ENCODE measurements at regions not wholly inside any gene's neighbourhood (a gene's known extent, or its start where the extent isn't known, plus 50 kb on each side); places are given as distances from the start of the nearest gene placed in this dataset.

DNA sequence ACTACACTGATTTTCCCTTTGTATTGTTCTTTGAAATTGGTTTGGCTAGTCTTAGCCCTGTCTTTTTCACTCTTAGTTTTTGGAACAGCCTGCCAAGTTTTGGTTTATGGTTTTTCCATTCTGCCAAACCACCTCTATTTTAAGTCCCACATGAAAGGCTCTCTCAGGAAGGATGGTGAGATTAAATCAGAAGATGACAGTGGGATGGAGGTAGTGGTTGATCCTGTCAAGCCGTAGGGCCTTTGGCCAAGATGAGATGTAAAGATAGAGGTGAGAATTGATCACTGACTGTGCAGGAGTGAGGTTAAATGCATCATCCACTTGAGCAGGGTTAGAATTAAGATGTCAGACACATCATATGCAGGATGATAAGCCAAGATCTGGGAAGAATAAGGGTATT lies 948.5 kb downstream of the SLC4A3 start:
- Histone ChIP-seq H3K4me3 (ENCODE audit: low read depth, low read length) (no peak overlapping the region), H3K9me3 (ENCODE audit: control insufficient read depth, insufficient read depth, low read depth, low read length) (no peaks in the 10 kb centered on the region), H3K36me3 (ENCODE audit: control insufficient read depth in 2 of 2, insufficient read depth in 1 of 2, low read length in 2 of 2) (no peaks in the 10 kb centered on the region), H3K4me1 (ENCODE audit: control insufficient read depth, insufficient read depth, low read length) (no peaks in the 10 kb centered on the region), H3K27ac (ENCODE audit: extremely low read depth, low read depth, low read length) (no peak overlapping the region)
- CTCF ChIA-PET: no interaction called here
- POLR2A ChIA-PET: no interaction called here
- TF ChIP-seq ZBTB20 (tag by site-specific recombination; IDR thresholded peaks at IDR 0.05) (no peak), HOXC10 (CRISPR knock-in tag; IDR thresholded peaks at IDR 0.05) (no peak), ZFP41 (tag by site-specific recombination; IDR thresholded peaks at IDR 0.05; ENCODE audit: borderline replicate concordance) (no peak), ZNF561 (tag by site-specific recombination; IDR thresholded peaks at IDR 0.05; ENCODE audit: borderline replicate concordance) (no peak), ZNF654 (tag by site-specific recombination; IDR thresholded peaks at IDR 0.05; ENCODE audit: low read depth) (no peak), ZBTB48 (tag by site-specific recombination; IDR thresholded peaks at IDR 0.05) (no peak), SCRT1 (tag by site-specific recombination; IDR thresholded peaks at IDR 0.05; ENCODE audit: borderline replicate concordance) (no peak), ZFP3 (tag by site-specific recombination; IDR thresholded peaks at IDR 0.05; ENCODE audit: low read depth) (no peak), TRIM28 (IDR thresholded peaks at IDR 0.05; ENCODE audit: borderline replicate concordance, low read length) (no peak), ZNF350 (tag by site-specific recombination; IDR thresholded peaks at IDR 0.05) (no peak), ZNF777 (tag by site-specific recombination; IDR thresholded peaks at IDR 0.05; ENCODE audit: borderline replicate concordance) (no peak)
- TF ChIP-seq, protein P1, sequence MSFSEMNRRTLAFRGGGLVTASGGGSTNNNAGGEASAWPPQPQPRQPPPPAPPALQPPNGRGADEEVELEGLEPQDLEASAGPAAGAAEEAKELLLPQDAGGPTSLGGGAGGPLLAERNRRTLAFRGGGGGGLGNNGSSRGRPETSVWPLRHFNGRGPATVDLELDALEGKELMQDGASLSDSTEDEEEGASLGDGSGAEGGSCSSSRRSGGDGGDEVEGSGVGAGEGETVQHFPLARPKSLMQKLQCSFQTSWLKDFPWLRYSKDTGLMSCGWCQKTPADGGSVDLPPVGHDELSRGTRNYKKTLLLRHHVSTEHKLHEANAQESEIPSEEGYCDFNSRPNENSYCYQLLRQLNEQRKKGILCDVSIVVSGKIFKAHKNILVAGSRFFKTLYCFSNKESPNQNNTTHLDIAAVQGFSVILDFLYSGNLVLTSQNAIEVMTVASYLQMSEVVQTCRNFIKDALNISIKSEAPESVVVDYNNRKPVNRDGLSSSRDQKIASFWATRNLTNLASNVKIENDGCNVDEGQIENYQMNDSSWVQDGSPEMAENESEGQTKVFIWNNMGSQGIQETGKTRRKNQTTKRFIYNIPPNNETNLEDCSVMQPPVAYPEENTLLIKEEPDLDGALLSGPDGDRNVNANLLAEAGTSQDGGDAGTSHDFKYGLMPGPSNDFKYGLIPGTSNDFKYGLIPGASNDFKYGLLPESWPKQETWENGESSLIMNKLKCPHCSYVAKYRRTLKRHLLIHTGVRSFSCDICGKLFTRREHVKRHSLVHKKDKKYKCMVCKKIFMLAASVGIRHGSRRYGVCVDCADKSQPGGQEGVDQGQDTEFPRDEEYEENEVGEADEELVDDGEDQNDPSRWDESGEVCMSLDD (tag by site-specific recombination; IDR thresholded peaks at IDR 0.05): no peak
- TF ChIP-seq, protein P2, sequence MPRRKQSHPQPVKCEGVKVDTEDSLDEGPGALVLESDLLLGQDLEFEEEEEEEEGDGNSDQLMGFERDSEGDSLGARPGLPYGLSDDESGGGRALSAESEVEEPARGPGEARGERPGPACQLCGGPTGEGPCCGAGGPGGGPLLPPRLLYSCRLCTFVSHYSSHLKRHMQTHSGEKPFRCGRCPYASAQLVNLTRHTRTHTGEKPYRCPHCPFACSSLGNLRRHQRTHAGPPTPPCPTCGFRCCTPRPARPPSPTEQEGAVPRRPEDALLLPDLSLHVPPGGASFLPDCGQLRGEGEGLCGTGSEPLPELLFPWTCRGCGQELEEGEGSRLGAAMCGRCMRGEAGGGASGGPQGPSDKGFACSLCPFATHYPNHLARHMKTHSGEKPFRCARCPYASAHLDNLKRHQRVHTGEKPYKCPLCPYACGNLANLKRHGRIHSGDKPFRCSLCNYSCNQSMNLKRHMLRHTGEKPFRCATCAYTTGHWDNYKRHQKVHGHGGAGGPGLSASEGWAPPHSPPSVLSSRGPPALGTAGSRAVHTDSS (tag by site-specific recombination; IDR thresholded peaks at IDR 0.05): no peak
- TF ChIP-seq, protein P3, sequence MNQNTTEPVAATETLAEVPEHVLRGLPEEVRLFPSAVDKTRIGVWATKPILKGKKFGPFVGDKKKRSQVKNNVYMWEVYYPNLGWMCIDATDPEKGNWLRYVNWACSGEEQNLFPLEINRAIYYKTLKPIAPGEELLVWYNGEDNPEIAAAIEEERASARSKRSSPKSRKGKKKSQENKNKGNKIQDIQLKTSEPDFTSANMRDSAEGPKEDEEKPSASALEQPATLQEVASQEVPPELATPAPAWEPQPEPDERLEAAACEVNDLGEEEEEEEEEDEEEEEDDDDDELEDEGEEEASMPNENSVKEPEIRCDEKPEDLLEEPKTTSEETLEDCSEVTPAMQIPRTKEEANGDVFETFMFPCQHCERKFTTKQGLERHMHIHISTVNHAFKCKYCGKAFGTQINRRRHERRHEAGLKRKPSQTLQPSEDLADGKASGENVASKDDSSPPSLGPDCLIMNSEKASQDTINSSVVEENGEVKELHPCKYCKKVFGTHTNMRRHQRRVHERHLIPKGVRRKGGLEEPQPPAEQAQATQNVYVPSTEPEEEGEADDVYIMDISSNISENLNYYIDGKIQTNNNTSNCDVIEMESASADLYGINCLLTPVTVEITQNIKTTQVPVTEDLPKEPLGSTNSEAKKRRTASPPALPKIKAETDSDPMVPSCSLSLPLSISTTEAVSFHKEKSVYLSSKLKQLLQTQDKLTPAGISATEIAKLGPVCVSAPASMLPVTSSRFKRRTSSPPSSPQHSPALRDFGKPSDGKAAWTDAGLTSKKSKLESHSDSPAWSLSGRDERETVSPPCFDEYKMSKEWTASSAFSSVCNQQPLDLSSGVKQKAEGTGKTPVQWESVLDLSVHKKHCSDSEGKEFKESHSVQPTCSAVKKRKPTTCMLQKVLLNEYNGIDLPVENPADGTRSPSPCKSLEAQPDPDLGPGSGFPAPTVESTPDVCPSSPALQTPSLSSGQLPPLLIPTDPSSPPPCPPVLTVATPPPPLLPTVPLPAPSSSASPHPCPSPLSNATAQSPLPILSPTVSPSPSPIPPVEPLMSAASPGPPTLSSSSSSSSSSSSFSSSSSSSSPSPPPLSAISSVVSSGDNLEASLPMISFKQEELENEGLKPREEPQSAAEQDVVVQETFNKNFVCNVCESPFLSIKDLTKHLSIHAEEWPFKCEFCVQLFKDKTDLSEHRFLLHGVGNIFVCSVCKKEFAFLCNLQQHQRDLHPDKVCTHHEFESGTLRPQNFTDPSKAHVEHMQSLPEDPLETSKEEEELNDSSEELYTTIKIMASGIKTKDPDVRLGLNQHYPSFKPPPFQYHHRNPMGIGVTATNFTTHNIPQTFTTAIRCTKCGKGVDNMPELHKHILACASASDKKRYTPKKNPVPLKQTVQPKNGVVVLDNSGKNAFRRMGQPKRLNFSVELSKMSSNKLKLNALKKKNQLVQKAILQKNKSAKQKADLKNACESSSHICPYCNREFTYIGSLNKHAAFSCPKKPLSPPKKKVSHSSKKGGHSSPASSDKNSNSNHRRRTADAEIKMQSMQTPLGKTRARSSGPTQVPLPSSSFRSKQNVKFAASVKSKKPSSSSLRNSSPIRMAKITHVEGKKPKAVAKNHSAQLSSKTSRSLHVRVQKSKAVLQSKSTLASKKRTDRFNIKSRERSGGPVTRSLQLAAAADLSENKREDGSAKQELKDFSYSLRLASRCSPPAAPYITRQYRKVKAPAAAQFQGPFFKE (tag by site-specific recombination; IDR thresholded peaks at IDR 0.05; ENCODE audit: borderline replicate concordance): no peak
- TF ChIP-seq, protein P4, sequence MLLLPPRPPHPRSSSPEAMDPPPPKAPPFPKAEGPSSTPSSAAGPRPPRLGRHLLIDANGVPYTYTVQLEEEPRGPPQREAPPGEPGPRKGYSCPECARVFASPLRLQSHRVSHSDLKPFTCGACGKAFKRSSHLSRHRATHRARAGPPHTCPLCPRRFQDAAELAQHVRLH (tag by site-specific recombination; IDR thresholded peaks at IDR 0.05): no peak
- TF ChIP-seq, protein P5, sequence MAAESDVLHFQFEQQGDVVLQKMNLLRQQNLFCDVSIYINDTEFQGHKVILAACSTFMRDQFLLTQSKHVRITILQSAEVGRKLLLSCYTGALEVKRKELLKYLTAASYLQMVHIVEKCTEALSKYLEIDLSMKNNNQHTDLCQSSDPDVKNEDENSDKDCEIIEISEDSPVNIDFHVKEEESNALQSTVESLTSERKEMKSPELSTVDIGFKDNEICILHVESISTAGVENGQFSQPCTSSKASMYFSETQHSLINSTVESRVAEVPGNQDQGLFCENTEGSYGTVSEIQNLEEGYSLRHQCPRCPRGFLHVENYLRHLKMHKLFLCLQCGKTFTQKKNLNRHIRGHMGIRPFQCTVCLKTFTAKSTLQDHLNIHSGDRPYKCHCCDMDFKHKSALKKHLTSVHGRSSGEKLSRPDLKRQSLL (tag by site-specific recombination; IDR thresholded peaks at IDR 0.05): no peak
- TF ChIP-seq, protein P6, sequence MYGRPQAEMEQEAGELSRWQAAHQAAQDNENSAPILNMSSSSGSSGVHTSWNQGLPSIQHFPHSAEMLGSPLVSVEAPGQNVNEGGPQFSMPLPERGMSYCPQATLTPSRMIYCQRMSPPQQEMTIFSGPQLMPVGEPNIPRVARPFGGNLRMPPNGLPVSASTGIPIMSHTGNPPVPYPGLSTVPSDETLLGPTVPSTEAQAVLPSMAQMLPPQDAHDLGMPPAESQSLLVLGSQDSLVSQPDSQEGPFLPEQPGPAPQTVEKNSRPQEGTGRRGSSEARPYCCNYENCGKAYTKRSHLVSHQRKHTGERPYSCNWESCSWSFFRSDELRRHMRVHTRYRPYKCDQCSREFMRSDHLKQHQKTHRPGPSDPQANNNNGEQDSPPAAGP (tag by site-specific recombination; IDR thresholded peaks at IDR 0.05): no peak
- TF ChIP-seq, protein P7, sequence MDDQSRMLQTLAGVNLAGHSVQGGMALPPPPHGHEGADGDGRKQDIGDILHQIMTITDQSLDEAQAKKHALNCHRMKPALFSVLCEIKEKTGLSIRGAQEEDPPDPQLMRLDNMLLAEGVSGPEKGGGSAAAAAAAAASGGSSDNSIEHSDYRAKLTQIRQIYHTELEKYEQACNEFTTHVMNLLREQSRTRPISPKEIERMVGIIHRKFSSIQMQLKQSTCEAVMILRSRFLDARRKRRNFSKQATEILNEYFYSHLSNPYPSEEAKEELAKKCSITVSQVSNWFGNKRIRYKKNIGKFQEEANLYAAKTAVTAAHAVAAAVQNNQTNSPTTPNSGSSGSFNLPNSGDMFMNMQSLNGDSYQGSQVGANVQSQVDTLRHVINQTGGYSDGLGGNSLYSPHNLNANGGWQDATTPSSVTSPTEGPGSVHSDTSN (CRISPR knock-in tag; IDR thresholded peaks at IDR 0.05): no peak
- TF ChIP-seq, protein P8, sequence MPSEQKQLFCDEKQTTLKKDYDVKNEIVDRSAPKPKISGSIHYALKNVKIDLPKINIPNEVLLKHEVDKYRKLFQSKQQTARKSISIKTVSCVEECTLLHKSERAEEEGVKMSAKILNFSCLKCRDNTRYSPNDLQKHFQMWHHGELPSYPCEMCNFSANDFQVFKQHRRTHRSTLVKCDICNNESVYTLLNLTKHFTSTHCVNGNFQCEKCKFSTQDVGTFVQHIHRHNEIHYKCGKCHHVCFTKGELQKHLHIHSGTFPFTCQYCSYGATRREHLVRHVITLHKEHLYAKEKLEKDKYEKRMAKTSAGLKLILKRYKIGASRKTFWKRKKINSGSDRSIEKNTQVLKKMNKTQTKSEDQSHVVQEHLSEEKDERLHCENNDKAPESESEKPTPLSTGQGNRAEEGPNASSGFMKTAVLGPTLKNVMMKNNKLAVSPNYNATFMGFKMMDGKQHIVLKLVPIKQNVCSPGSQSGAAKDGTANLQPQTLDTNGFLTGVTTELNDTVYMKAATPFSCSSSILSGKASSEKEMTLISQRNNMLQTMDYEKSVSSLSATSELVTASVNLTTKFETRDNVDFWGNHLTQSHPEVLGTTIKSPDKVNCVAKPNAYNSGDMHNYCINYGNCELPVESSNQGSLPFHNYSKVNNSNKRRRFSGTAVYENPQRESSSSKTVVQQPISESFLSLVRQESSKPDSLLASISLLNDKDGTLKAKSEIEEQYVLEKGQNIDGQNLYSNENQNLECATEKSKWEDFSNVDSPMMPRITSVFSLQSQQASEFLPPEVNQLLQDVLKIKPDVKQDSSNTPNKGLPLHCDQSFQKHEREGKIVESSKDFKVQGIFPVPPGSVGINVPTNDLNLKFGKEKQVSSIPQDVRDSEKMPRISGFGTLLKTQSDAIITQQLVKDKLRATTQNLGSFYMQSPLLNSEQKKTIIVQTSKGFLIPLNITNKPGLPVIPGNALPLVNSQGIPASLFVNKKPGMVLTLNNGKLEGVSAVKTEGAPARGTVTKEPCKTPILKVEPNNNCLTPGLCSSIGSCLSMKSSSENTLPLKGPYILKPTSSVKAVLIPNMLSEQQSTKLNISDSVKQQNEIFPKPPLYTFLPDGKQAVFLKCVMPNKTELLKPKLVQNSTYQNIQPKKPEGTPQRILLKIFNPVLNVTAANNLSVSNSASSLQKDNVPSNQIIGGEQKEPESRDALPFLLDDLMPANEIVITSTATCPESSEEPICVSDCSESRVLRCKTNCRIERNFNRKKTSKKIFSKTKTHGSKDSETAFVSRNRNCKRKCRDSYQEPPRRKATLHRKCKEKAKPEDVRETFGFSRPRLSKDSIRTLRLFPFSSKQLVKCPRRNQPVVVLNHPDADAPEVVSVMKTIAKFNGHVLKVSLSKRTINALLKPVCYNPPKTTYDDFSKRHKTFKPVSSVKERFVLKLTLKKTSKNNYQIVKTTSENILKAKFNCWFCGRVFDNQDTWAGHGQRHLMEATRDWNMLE (tag by site-specific recombination; conservative IDR thresholded peaks at IDR 0.05; ENCODE audit: low read depth): no peak
